ENCODE measurements at regions not wholly inside any gene's neighbourhood (a gene's known extent, or its start where the extent isn't known, plus 50 kb on each side); places are given as distances from the start of the nearest gene placed in this dataset.
"Not testable (repeated sequence)": the region's sequence is repeated elsewhere in the genome, so short reads cannot be mapped to it uniquely, and the experiment has no call there.

GRCh38 chr1:121066925-121067324, 117.2 kb downstream of the FAM72B start:
- DNase-seq, result not testable (repeated sequence)

GRCh38 chr1:121068738-121069499, 115.2 kb downstream of the FAM72B start:
- not testable (repeated sequence) for DNase-seq

GRCh38 chr1:121073852-121074251, 110.3 kb downstream of the FAM72B start:
- not testable (repeated sequence) for DNase-seq

DNA sequence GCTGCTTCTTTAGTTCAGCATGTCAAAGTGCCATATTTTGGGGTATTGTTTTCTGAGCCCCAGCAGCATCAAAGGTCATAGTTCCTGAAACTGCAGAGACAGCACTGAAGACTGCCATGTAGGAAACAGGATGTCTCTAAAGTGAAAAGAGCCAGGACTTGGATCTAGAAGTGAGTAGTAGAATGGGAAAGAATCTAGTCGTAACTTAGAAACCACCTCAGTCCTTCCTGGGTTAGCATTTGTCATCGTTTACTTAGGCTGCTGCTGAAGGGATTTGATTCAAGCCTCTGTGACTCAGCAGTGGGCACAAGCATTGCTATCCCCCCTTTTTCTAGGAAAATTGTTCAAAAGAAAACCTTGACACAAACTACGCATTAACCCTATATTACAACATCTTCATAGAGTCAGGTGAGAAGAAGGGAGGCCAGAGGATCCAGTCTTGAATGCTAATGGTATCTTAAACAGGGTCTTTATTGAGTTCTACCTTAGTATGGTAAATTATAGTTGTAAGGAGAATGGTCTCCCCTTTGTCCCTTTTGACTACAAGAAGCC, 108.8 kb downstream of the FAM72B start:
- not testable (repeated sequence) for DNase-seq

DNA sequence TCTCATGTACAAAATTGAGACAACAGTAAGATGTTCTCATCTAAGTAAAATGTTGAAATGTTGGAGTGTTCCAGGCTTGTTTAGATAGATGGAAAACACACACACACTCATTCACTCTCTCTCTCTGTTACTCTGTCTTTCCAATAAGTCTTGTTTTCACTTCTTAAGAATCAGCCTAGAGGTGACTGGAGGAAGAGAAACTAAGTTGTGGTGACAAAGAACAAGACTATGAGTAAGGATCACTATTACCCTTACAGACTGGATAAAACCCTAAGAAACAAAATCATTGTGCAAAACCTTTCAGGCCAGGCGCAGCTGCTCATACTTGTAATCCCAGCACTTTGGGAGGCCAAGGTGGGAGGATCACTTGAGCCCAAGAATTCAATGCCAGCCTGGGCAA, 107.5 kb downstream of the FAM72B start:
- not testable (repeated sequence) for DNase-seq

DNA sequence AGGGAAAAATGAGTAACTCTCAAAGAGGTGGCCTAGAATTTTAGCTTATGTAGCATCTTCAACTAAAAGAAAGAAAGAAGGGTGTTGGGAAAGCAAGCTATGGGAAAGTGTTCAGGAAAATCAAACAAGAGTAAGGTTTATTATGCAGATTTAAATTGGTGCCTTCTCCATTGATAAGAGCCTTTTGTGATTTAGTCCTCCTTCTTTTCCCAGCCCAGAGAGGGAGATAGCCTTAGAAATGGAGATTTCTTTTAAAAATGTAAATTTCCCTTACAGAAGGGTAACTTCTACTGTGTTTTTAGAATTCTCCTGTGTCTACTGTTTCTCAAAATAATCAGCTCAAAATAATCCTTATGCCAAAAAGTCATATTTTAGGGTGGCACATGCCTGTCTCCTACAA, 104.5 kb downstream of the FAM72B start:
- not testable (repeated sequence) for DNase-seq

DNA sequence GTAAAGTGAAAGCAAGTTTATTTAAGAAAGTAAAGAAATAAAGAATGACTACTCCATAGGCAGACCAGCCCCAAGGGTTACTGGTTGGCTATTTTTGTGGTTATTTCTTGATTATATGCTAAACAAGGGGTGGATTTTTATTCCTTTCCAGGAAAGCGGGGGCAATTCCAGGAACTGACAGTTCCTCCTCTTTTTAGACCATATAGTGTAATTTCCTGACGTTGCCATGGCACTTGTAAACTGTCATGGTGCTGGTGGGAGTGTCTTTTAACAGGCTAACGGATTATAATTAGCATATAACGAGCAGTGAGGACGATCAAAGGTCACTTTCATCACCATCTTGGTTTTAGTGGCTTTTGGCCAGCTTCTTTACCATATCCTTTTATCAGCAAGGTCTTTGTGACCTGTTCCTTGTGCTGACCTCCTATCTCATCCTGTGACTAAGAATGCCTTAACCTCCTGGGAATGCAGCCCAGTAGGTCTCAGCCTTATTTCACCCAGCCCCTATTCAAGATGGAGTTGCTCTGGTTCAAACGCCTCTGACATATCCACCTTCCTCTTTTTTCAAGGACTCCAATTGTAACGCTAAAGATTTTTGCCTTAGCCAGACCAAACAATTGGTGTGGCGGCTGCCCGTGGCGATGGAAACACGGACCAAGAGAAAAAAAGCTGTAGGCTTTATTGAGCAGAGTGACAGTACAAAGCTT, 103.8 kb downstream of the FAM72B start:
- DNase-seq, result not testable (repeated sequence)

- DNase-seq, result not testable (repeated sequence)
These were observed 103.3 kb downstream of the FAM72B start for GRCh38 chr1:121080904-121081264.

DNA sequence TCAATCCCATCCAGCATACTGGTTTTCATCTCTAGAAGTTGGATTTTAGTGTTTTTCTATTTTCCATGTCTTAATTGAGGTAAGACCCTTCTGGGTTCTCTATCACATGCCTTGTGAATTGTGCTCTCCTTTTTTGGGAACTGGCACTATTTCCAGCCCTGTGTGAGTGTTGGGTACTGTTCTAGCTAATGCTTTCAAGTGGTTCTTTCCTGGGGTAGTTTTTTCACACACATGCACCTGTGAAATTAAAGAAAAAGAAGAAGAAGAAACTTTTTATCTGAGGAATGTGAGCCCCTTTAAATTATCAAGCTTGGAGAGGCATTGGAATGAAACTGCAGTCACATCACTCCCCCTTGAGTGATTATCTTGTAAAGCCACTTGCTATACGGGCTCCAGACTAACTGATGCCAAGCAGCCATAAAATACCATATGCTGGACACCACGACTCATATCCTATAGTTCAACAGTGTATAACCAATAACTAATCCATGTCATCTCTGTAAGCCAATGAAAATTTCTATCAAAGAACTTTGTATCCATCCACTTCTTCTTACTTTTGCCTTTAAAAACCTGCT, 102.4 kb downstream of the FAM72B start:
- not testable (repeated sequence) for DNase-seq

DNA sequence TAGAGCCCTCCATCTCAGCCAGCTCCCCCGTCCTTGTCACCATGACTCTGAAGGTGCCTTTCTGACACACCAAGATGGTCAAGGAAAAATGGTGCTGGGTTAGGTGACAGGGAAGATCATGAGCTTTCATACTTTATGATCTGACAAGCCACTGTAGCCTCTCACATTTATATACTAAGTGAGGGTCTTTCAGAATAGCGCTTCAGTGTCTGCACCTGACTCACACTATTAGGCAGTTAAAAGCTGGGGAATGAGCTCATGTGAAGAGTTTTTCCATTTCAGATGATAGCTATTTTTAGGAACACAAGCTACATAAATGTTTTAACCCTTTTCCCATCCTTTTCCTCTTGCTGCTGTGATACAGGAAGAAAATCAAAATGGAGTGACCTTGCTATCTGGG, 101.1 kb downstream of the FAM72B start:
- not testable (repeated sequence) for DNase-seq

- DNase-seq, result not testable (repeated sequence)
These were observed 97.9 kb downstream of the FAM72B start for GRCh38 chr1:121086249-121086648.

GRCh38 chr1:121087221-121087620, 96.9 kb downstream of the FAM72B start:
- DNase-seq, result not testable (repeated sequence)

GRCh38 chr1:121088568-121088967, 95.6 kb downstream of the FAM72B start:
- DNase-seq, result not testable (repeated sequence)

- DNase-seq, result not testable (repeated sequence)
These were observed 91.7 kb downstream of the FAM72B start for GRCh38 chr1:121092329-121092968.

DNA sequence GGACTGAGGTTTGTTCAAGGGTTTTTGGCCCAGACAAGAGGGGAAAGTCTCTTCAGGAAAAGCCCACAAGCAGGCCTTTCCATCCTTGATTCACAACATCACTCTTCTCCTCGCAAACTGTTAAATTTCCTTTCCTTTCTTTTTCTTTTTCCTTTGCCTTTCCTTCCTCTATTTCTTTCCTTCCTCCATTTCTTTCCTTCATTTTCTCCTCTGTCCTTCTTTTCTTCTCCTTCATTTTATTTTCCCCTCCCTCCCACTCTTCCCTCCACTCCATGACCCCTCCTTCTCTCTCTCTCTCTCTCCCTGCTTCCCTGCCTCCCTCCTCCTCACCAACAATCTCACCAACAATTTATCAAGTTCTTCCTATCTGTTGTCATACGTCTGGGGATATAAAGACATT, 89.1 kb downstream of the FAM72B start:
- DNase-seq, result not testable (repeated sequence)

DNA sequence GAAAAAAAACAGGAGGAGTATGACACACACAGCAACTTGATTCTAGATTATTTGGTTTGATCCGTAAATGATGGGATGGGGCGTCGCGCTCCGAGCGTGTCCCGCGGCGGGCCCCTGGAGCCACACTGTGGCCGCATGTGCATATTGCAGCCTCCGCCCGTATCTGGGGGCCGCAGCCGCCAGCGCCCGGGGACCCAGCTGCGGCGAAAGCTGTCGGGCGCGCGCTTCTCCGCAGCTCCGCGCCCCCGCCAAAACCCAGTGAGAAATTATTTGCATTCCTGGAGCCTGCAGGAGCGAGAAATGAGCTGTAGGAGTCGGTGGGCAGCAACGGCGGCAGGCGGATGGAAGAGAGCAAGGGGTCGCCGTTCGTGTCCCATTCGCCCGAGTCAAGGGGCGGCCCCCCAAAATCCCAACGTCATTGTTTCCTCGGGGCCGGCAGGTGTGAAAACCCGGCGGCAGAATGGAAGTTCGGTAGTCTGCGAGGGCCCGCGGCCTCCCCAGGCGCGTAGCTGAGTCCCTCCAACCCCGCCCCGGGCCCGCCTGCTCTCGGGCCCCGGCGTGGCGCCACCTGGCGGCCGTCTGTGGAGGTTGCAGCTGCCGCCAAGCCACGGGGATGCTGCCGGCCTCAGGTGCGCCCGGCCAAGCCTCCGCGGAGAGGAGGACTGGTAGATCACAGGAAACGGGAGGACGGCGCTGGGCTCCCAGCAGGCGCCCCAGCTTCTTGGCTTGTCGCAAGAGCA, 86.8 kb downstream of the FAM72B start:
- peak; percentile 81 for DNase-seq

DNA sequence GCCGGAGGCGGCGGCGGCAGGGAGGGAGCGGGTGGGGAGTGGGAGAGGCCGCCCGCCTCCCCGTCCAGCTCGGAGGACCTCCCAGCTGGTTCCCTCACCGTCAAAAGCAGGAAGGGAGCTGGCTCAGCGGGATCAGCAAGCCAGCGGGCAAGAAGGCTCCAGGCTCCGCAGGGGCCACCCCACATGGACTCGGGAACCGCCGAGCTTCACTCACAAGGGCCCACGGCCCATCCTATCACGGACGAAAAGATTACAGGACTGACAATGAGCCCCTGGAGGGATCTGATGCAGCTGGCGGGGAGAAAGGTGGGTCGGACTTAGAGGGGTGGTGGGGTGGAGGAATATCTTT, 86.3 kb downstream of the FAM72B start:
- DNase-seq, result not testable (repeated sequence)

DNA sequence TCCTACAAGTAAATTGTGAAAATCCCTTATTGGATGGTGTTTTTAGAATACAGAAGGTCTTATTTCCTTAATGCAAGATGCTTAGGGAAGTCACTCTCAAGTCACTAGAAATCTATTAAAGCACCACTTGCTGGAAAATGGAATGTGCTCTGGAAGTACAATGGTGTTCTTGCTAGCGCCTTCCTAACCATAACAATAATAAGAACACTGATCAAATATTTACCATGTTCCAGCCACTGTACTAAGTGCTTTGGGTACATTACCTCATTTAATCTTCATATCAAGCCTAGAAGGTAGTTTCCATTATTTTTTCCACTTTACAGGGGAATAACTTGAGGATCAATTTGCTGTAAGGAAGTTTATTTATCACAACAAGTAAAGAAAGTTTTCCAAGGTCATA, 75.1 kb downstream of the FAM72B start:
- not testable (repeated sequence) for DNase-seq

DNA sequence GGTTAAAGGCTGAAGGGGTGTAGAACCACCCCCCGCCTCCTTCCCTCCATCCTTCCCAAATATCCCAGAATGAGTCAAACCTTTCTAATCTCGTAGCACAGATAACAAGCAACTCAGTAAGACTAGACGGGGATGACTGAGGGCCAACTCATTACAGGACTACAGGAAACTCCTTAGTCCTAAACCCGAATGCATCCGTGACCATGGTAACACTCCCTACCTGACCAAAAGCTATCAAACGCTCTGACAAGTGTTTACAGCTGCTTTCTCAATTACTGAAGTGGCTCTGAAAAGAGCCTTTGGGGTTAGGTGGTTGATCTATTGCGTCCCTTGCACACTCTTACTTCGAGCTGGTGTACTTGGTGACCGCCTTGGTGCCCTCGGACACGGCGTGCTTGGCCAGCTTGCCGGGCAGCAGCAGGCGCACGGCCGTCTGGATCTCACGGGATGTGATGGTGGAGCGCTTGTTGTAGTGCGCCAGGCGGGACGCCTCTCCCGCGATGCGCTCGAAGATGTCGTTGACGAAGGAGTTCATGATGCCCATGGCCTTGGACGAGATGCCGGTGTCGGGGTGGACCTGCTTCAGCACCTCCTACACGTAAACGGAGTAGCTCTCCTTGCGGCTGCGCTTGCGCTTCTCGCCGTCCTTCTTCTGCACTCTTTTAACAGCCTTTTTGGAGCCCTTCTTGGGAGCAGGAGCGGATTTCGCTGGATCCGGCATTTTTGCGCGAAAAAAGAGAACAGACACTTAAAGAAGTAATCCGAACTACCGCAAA, 67.4 kb downstream of the FAM72B start:
- DNase-seq, result not testable (repeated sequence)

DNA sequence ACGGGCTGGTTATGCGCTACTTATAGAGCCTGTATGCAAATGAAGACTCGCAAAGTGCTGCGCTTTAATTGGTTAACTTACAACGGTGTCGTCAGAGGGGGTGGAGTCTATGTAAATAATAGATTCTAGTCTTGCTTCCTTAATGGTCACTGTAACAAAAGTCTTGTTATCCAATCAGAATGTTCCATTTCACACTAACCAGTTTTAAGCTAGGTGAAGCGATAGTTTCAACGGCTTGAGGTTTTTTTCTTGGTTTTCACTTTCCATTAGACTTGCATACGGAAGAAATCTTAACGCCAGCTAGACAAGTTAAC, 66.9 kb downstream of the FAM72B start:
- DNase-seq, result not testable (repeated sequence)

- not testable (repeated sequence) for DNase-seq
These were observed 66.3 kb downstream of the FAM72B start for GRCh38 chr1:121117622-121118479.
